DMS114 treated with DMSO at 0.1 percent for 48 hours (cell line): ENCODE measurements at regions not wholly inside any gene's neighbourhood (a gene's known extent, or its start where the extent isn't known, plus 50 kb on each side); places are given as distances from the start of the nearest gene placed in this dataset.
"Not testable (repeated sequence)": the region's sequence is repeated elsewhere in the genome, so short reads cannot be mapped to it uniquely, and the experiment has no call there.

Experiments used
- DNase-seq: peaks from one replicate; lab custom pipeline; 2025; ENCODE audit not compliant: unreplicated experiment; lab: John Stamatoyannopoulos, UW

DNA sequence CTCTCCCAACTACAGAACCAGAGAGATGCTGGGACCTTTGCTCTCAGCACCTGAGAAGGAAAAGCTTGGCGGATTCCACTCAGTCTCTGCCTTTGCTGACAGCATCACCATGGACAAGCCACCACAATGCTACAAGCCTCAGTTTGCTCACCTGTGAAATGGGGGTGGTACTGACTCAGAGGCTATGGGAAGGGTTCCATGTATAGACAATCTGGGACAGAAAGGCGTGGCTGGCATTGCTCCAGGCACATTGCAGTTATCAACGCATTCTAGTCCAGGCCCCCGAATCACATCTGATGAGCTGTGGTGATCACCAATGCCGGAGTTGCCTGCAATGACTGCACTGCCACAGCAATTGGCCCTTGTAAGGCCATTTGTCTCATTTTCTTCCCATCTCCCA is 72.6 kb downstream of the ISX start:
- no peak for DNase-seq

DNA sequence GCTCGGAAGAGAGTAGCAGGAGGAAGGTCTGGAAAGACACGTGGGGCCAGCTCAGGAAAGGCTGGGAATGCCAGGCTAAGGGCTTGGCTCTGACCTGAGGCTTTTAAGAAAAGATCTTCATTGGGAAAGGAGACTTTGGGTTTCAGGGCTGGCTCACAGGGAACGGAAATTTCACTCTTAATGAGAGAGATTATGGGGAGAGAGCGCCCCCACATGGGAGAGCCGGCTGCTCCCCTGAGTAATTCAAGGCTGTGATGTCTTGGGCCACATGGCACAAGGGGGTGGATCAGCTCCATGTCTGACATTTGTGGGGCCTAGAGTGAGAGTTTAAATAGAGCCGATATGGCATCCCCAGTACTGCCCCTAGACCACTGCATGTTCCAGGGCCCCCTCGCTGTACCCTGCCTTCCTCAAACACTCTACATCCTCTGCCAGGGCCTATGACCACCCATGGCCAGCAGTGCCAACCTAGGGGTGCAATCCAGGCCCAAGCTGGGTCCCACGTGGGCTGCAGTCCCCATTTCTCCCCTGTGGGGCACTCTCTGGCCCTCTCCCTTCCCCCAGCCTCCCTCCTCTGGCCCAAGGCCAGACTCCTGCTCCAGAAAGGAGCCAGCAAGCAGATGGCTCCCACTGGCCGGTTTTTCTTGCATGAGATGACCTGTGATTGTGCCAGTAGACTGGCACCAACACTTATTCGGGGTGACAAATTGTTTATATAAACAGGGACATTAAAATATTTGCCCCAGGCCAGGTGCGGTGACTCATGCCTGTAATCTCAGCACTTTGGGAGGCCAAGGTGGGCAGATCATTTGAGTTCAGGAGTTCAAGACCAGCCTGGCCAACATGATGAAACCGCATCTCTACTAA is 75.2 kb downstream of the ISX start:
- no peak for DNase-seq

DNA sequence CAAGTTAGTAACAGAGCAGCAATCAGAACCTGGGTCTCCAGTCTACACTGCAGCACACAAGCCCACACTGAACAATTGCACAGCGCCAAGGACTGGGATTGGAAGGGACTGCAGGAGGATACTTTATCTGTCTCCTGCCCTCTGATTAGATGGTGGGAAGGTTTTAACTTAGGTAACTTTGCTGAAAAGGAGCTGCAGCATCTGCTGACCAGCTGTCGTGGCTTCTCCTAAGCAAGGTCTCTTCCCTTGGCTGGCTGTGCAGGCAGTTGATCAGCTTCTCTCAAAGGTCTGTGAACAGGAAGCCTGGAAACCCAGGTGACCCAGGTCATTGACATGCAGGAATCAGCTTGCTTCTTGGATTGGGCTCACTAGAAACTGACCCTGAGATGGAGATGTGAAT is 82.4 kb downstream of the ISX start:
- no peak for DNase-seq

DNA sequence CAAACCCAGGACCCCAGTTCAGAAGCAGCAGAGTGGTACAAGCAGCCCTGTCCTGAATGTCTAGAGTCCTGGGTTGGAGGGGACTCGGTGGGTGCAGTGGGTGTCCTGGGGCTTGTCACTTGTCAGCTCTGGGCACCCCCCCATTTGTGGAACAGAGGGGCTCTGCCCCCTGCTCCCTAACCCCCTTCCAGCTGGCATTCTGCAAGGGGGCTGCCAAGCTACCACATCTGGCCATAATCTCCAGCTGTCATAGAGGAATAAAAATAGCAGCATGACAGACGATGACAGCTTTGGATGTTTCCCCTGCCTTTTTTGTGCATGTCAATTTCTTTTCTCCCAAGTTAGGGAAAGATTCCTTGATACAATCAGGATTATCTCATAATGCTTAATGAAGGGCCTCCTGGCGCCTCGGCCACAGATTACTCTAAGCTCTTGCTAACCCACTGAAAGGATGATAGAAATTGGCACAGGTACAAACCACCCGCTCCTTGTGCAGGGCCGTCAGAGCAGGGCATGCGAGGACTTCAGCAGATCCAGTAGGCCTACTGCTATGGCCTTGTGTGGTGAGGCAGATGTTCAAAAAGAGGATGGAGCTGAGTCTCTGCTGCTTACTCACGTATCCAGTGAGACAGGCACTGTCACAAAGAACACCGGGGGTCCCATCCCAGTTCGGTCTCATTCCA is 83.0 kb downstream of the ISX start:
- no peak for DNase-seq

DNA sequence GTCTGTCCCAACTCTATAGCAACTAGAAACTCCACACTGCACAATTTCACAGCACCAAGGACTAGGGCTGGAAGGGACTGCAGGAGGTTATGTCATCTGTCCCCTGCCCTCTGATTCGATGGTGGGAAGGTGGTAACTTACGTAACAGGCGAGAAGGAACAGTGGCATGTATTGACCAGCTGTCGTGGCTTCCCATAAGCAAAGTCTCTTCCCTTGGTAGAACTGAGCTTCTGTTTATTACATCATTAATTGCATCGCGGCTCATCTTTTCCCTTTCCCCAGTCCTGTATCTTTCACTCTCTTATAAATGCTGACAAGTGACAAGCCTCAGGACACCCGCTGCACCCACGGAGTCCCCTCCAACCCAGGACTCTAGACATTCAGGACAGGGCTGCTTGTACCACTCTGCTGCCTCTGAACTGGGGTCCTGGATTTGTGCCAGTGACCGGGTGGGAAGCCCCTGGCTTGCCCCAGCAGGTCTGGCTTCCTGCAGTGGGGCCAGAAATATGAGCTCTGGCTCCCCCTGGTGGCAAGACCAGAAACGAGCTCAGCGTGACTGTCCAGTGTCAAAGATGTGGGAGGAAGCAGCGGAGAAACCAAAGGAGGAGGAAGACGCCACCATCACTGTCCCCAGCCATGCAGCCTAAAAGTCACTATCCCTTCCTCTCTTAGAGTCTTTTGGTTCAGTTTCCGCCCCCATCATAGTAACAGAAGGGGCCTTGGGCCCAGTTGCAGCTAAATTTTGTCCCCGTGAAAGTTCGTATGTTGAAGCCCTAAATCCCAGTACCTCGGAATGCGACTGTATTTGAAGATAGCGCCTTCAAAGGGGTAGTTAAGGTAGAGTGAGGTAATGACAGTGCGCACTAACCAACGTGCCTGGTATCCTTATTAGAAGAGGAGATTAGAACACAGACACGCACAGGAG is 84.5 kb downstream of the ISX start:
- peak; percentile 20 for DNase-seq

DNA sequence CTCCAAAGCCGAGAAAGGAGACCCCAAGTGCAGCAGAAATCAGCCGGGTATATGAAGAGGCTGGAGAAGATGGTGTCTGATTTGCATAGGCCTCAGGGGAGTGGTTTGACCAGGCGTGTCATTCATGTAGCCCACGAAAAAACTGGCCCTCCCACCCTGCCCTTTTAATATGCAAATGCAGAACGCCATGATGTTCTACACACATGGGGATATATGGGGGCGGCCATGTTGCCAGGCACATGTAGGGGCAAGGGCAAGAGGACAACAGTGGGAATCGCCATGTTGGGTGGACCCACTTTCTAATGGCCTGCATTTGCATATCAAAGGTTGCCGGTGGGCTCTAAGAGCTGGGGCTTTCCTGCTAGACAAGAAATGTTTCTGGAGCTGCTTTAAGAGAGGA is 86.4 kb downstream of the ISX start:
- DNase-seq = no peak

DNA sequence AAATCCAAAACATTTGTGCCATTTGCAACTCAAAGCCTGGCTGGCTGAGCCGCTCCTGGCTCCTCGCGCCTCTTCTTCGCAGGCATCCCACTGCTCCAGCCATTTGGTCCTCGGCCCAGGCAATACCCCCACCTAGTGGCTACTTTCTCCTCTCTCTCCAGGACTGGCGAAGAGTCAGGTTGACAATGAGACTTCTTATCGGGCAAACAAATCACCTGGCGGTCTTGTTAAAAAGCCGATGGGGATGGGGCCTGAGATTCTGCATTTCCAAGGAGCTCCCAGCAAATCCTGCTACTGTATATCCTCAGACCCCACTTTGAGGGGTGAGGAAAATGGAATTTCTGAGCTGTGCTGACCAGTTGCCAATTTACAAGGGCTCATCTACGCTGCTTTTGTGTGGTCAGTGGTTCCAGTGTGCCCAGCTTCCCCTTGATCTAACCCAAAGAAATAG is 89.0 kb downstream of the ISX start:
- DNase-seq = peak; percentile 62

DNA sequence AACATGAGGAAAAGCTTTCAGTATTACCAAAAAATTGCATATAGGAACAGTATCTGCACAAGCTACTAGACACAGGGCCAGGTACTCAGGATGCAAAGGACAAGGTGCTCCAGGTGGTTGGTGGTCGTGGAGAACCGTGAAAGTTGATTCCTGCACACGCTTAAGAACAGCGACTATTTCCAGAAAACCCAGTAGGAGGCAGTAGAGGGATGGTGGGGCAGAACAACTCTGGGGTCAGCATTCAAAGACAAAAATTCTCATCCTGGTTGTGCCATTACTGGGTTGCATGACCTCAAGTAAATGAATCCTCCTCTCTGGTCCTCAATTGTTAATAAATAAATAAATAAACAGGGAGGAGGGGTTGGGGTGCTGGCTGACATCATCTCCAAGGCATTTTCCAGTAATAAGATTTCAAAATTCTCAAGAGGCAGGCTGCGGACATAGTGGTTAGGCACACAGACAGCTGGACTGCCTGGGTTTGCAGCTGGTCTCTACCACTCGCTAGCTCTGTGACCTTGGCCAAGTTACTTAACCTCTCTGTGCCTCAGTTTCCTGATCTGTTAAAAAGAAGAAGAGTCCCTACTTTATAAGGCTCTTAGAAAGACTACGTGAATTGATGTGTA is 89.6 kb downstream of the ISX start:
- no peak for DNase-seq

DNA sequence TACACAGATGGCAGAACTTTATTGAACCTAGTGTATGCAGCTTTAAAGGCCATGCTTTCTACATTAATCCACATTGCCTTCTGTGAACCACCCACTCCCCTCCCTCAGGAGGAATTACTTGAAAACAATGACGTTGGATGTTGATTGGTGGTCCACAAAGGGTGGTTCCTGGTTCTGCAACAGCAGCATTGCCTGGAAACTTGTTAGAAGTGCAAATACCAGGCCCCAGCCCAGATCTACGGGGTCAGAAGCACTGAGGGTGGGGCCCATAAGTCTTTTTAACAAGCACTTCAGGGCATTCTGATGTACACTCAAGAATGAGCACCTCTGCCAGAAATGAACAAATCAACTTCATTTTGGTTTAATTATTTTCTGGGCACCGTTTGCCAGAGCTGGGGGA is 91.0 kb downstream of the ISX start:
- DNase-seq = no peak

DNA sequence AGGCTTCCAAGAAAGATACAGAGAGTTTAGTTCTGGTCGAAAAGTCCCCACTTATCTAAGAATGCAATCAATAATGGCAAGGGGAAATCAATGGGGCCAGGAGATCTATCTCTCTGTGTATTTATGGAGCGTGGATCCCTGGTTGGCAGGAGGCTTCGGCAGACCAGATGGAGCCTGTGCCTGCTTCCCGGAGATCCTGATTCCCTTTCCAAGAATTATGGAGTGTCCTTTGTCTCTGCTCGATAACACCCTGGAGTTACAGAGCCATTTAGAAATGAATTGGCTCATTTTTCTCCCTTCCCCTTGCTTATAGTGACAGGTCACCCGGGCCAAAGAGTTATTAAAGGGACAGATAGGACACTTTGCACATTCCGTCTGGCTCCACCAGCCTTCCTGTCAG is 92.4 kb downstream of the ISX start:
- DNase-seq = no peak

DNA sequence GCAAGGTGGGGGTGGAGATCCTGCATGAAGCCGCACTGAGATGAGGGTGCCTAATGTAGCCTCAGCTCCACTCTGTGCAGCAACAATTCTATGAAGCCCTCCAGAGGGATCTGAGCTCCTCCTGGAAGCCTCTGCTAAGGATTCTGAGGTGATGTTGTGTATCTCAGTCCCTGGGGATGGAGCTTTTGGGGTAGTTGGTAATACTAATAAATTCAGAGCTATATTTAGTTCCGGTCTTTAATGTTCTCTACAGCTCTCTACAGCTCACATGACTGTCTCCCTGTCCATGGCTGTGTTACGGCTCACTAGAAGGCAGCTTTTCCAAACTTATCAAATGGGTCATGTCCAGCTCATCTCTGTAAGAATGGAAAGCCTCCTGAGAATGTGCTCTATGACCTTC is 93.4 kb downstream of the ISX start:
- DNase-seq = no peak

DNA sequence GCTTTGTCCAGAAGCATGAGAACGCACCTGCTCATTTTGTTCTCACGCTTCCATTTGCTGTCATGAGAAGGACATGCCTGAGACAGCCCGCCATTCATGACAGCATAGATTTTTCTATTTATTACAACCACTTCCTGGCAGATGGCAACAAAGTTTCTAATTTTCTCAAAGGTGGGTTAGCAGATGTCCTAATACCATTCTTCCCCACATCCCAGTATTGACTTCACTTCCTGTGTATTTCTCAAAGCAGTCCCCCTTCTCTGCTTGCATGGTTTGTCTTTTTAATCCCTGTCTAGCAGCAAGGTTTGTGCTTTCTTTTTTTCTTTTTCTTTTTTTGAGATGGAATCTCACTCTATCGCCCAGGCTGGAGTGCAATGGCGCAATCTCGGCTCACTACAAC is 94.3 kb downstream of the ISX start:
- no peak for DNase-seq

DNA sequence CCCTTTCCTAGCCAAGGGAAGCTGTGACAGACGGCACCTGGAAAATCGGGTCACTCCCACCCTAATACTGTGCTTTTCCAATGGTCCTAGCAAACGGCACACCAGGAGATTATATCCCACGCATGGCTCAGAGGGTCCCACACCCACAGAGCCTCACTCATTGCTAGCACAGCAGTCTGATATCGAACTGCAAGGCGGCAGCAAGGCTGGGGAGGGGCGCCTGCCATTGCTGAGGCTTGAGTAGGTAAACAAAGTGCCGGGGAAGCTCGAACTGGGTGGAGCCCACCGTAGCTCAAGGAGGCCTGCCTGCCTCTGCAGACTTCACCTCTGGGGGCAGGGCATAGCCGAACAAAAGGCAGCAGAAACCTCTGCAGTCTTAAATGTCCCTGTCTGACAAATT is 91.4 kb upstream of the HMGXB4 start:
- not testable (repeated sequence) for DNase-seq

DNA sequence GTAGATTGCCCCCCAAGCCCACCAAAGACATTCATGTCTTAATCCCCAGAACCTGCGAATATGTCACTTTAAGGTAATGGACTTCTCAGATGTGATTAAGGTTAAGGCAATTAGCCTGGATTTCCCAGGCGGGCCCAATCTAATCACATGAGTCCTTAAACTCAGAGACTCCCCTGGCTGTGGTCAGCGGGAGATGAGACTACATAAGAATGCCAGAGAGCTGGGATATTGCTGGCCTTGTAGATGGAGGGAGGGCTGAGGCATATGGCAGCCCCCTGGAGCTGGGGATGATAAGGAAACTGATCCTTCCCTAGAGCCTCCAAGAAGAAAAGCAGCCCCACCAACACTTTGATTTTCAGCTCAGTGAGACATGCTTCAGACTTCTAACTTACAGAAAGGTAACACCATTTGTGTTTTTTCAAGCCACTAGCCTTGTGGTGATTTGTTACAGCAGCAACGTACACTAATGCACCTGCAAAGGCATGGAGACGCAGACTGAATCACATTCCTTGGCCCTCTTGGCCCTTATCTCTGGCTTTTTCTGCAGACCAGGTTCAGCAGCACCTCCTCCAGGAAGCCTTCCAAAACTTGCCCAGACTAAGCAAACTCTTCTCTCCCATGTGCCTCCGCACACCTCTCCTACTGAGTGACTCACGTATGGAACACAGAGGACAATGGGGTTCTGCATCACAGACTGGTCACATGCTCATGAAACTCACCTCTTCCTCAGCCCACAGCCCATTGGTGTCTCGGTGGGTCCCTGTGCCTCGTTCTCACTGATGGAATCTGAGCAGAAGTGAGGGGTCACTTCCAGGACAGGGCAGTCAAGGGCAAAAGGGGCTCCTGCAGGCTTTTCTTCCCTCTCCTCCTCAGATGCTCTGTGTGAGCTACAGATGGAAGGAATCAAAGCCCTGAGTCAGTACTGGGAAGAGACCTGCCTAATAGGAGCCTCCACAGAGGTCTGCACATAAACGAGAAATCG is 86.3 kb upstream of the HMGXB4 start:
- DNase-seq = no peak

DNA sequence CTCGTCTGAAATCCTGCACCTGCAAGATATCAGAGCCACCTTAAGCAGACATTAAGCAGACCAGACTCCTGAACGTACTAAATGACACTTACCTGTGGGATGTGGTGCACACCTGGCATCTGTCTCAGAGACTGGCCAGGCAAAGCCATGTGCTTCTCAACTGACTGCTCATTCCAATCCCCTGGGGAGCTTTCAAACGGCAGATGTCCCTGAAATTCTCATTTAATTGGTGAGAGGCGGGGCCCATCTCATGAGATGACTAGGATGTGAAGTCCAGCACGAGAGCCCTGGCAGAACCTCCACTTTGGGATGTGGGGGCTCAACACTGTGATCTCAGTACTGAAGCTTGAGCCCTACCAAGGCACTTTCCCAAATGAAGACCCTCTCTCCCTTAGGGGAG is 84.9 kb upstream of the HMGXB4 start:
- no peak for DNase-seq

DNA sequence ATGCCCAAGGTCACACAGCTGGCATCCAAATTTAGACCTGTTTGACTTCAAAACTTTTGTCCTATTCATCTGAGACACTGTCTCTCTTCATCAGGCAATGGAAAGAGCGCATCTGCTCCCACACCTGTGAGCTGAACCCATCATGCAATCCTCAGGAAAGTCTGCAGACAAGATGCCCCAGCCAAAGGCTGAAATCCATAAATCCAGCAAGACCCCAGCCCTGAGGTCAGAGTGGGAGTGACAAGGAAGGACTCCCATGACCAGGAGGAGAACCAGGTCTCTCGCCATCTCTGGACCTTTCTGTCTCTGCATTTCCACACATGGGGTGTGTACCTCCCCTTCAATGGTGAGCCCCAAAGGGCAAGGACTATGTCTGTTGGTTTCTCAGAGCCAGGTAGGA is 83.6 kb upstream of the HMGXB4 start:
- no peak for DNase-seq

DNA sequence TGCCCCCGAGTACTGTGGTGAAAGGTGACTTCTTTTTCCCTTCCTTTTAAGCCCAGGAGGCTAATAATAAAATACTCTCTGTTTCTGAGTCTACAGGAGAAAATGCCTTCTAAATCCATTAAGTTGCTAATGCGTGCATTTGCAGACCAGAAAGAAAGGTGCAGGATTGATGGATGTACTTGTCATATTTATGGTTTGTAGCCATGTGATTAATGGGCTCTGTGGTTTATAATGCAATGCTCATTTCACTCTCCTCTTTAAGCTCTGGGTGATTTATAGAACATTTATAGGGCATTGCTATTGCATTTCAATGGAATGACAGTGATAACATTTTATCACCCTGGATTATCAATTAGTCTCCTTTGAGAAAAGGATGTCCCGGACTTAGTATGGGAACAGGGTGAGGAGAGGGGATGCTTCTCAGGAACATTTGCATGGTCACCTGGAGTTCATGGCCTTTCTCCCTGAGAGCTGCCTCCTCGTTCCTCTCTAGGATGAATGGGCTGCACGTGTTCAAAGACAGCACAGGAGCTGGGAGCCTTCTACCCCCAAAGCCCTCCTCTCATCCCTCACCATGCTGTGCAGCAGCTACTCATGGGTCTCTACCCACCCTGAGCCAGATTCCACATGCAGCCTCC is 82.8 kb upstream of the HMGXB4 start:
- DNase-seq = no peak

DNA sequence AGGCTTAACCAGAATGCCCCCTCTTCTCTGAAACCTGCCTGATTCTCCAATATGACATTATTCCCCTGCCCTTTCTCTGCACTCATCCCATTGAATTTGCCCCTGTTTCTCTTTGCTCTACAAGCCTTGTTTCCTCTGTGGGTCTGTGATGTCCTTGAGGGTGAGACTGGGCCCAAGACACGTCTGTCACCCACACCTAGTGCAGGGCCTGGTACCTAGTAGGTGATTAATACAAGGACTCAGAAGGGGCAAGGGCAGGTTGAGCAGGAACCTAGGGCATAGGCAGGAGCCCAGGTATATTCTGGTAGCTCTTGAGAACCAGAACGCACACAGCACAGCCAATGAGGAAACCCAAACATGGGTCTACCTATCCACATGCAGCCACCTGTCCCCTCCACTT is 81.9 kb upstream of the HMGXB4 start:
- no peak for DNase-seq

DNA sequence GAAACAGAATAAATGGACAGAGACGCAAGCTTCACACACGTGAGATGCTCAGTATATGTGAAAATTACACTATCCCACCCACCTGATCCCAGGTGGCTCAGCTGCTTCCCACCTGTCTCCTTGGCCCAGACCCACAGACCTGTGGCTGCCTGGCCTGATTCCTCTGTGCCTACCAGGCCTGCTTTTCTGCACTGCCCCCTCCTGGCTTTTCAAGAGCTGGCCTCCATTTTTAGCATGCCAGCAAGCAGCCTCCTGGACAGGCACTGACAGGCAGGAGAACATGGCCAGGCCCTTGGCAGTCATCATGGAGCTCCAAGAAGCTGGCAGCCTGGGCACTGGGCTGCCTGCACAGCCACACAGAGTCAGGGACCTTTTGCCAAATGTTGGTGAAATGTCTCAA is 79.5 kb upstream of the HMGXB4 start:
- no peak for DNase-seq
